WTC11 (cell line): ENCODE measurements at regions not wholly inside any gene's neighbourhood (a gene's known extent, or its start where the extent isn't known, plus 50 kb on each side); places are given as distances from the start of the nearest gene placed in this dataset.

Experiments
- ATAC-seq: fragments of 200-7000 bp; cut with Tn5 transposase; 2 replicates; pipeline ENCODE4 v1.10.0; 2021; ENCODE audit warnings: mild to moderate bottlenecking, moderate library complexity
- CTCF ChIA-PET: fragments of 300-600 bp; sonication (Branson Sonifier 250); formaldehyde crosslinking; loops from one replicate; lab custom pipeline; 2021; ENCODE audit warnings: antibody characterized with exemption; lab: Charles Lee
- POLR2A ChIA-PET: fragments of 350-600 bp; sonication (Branson Sonifier 250); formaldehyde crosslinking; loops from one replicate; lab custom pipeline; 2021; ENCODE audit warnings: antibody characterized with exemption; lab: Charles Lee
- DNase-seq: peaks from one replicate; pipeline ENCODE4 v3.0.0; 2021; ENCODE audit warnings: low spot score
- H3K27ac Mint-ChIP-seq: 2 replicates; pipeline ENCODE4 v1.8.0; 2021; ENCODE audit warnings: mixed read lengths
- H3K27me3 Mint-ChIP-seq: 2 replicates; pipeline ENCODE4 v1.8.0; 2021; ENCODE audit warnings: low read depth, mild to moderate bottlenecking, moderate library complexity, mixed read lengths
- H3K36me3 Mint-ChIP-seq: 2 replicates; pipeline ENCODE4 v1.8.0; 2021; ENCODE audit warnings: mixed read lengths
- H3K4me1 Mint-ChIP-seq: 2 replicates; pipeline ENCODE4 v1.8.0; 2022; ENCODE audit warnings: mixed read lengths
- H3K4me3 Mint-ChIP-seq: 2 replicates; pipeline ENCODE4 v1.8.0; 2021; ENCODE audit warnings: mild to moderate bottlenecking, moderate library complexity, mixed read lengths
- H3K9me3 Mint-ChIP-seq: 2 replicates; pipeline ENCODE4 v1.8.0; 2021; ENCODE audit warnings: mixed read lengths
- ARID4B ChIP-seq: sonication (generic); formaldehyde crosslinking; IDR thresholded peaks from 2 replicates; pipeline ENCODE4 v1.8.0; 2023; ENCODE audit warnings: missing genetic modification reagents, mild to moderate bottlenecking, borderline replicate concordance
- ATF3 ChIP-seq: sonication (generic); formaldehyde crosslinking; conservative IDR thresholded peaks from 2 replicates; pipeline ENCODE4 v1.8.1; 2022; ENCODE audit warnings: mild to moderate bottlenecking, missing genetic modification reagents
- CREB1 ChIP-seq: sonication (generic); formaldehyde crosslinking; IDR thresholded peaks from 2 replicates; pipeline ENCODE4 v1.8.0; 2023; ENCODE audit warnings: mild to moderate bottlenecking, missing genetic modification reagents
- CTCF ChIP-seq: fragments of 200-600 bp; IDR thresholded peaks from 2 replicates; pipeline ENCODE4 v1.8.0; 2022; ENCODE audit warnings: antibody characterized with exemption
- ESRRA ChIP-seq: sonication (generic); formaldehyde crosslinking; IDR thresholded peaks from 2 replicates; pipeline ENCODE4 v1.8.1; 2022; ENCODE audit warnings: mild to moderate bottlenecking, missing genetic modification reagents, borderline replicate concordance
- GRHL2 ChIP-seq: fragments of 250-450 bp; sonication (Bioruptor Pico); IDR thresholded peaks from 2 replicates; pipeline ENCODE4 v1.8.0; 2022; ENCODE audit warnings: mild to moderate bottlenecking, moderate library complexity; ENCODE audit not compliant: insufficient replicate concordance, severe bottlenecking
- JAZF1 ChIP-seq: fragments of 250-450 bp; sonication (Bioruptor Pico); IDR thresholded peaks from 2 replicates; pipeline ENCODE4 v1.9.0; 2021; ENCODE audit warnings: moderate library complexity, mild to moderate bottlenecking, inconsistent platforms
- JUN ChIP-seq: sonication (generic); formaldehyde crosslinking; IDR thresholded peaks from 2 replicates; pipeline ENCODE4 v1.8.0; 2023; ENCODE audit warnings: mild to moderate bottlenecking, missing genetic modification reagents
- KAT7 ChIP-seq: sonication (generic); formaldehyde crosslinking; IDR thresholded peaks from 2 replicates; pipeline ENCODE4 v1.8.1; 2023; ENCODE audit warnings: missing genetic modification reagents, mild to moderate bottlenecking, borderline replicate concordance
- MAX ChIP-seq: sonication (generic); formaldehyde crosslinking; IDR thresholded peaks from 2 replicates; pipeline ENCODE4 v1.8.0; 2022; ENCODE audit warnings: mild to moderate bottlenecking, missing genetic modification reagents
- MXD4 ChIP-seq: fragments of 250-450 bp; sonication (Bioruptor Pico); IDR thresholded peaks from 2 replicates; pipeline ENCODE4 v1.8.0; 2021; ENCODE audit warnings: mild to moderate bottlenecking, moderate library complexity, borderline replicate concordance
- NFE2L1 ChIP-seq: sonication (generic); formaldehyde crosslinking; IDR thresholded peaks from 2 replicates; pipeline ENCODE4 v1.8.1; 2023; ENCODE audit warnings: missing genetic modification reagents
- NR2C2 ChIP-seq: sonication (generic); formaldehyde crosslinking; IDR thresholded peaks from 2 replicates; pipeline ENCODE4 v1.8.0; 2022; ENCODE audit warnings: mild to moderate bottlenecking, missing genetic modification reagents
- SP1 ChIP-seq: sonication (generic); formaldehyde crosslinking; conservative IDR thresholded peaks from 2 replicates; pipeline ENCODE4 v1.8.1; 2022; ENCODE audit warnings: missing genetic modification reagents
- TP53 ChIP-seq: sonication (generic); formaldehyde crosslinking; IDR thresholded peaks from 2 replicates; pipeline ENCODE4 v1.8.1; 2023; ENCODE audit warnings: mild to moderate bottlenecking, missing genetic modification reagents
- USF1 ChIP-seq: sonication (generic); formaldehyde crosslinking; IDR thresholded peaks from 2 replicates; pipeline ENCODE4 v1.8.0; 2022; ENCODE audit warnings: mild to moderate bottlenecking, missing genetic modification reagents
- ZNF232 ChIP-seq: sonication (generic); formaldehyde crosslinking; IDR thresholded peaks from 2 replicates; pipeline ENCODE4 v1.8.0; 2022; ENCODE audit warnings: mild to moderate bottlenecking, missing genetic modification reagents
- ZNF396 ChIP-seq: fragments of 250-450 bp; sonication (Bioruptor Pico); IDR thresholded peaks from 2 replicates; pipeline ENCODE4 v1.8.0; 2021; ENCODE audit warnings: mild to moderate bottlenecking, moderate library complexity, borderline replicate concordance

- ATAC-seq (no peak), DNase-seq (no peak)
- Mint-ChIP-seq H3K9me3 (no peaks in the 10 kb centered on the region), H3K36me3 (no peaks in the 10 kb centered on the region), H3K4me1 (peaks cover 26% of the 10 kb centered on the region), H3K4me3 (no peak overlapping the region), H3K27ac (no peak overlapping the region), H3K27me3 (peaks cover 9% of the 10 kb centered on the region; the same call in 1 of the 2 replicates)
- TF ChIP-seq ATF3 (no peak), GRHL2 (CRISPR knock-in tag) (no peak), CTCF (no peak)
- ChIA-PET POLR2A (no interaction called here), CTCF (no interaction called here)
Observed at GRCh38 chrX:121336831-121337421, 289.5 kb downstream of the GLUD2 start.

DNA sequence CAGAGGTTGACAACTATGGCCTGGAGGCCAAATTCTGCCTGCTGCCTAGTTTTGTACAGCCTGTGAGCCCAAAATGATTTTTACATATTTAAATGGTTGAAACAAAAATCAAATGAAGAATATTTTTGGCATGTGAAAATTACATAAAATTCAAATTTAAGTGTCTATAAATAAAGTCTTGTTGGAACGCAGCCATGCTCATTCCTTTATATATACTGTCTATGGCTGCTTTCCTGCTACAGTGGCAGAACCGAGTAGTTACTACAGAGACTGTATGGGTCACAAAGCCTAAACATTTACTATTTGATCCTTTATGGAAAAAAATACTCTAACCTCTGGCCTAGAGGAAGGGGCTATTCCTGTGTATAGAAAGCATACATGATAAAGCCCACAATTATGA, 290.4 kb downstream of the GLUD2 start:
- no peak for DNase-seq
- ChIA-PET CTCF (no interaction called here), POLR2A (no interaction called here)
- no peak for TF ChIP-seq JUN (CRISPR knock-in tag)
- no peak for TF ChIP-seq CTCF
- Mint-ChIP-seq H3K27me3 (peaks cover 17% of the 10 kb centered on the region), H3K9me3 (no peaks in the 10 kb centered on the region), H3K36me3 (no peaks in the 10 kb centered on the region), H3K4me3 (no peak overlapping the region), H3K4me1 (peaks cover 26% of the 10 kb centered on the region), H3K27ac (no peak overlapping the region)
- ATAC-seq: no peak

GRCh38 chrX:121349263-121349662, 301.9 kb downstream of the GLUD2 start:
- peaks cover 51% of the 10 kb centered on the region for H3K4me1 Mint-ChIP-seq
- peaks cover 22% of the 10 kb centered on the region for H3K27me3 Mint-ChIP-seq
- TF ChIP-seq ZNF232 (no peak), ZNF396 (CRISPR knock-in tag) (no peak), TP53 (CRISPR knock-in tag) (no peak), SP1 (no peak), MAX (CRISPR knock-in tag) (no peak), CREB1 (CRISPR knock-in tag) (no peak), NR2C2 (CRISPR knock-in tag) (no peak), MXD4 (no peak), KAT7 (CRISPR knock-in tag) (no peak), USF1 (CRISPR knock-in tag) (no peak), JAZF1 (CRISPR knock-in tag) (no peak), NFE2L1 (CRISPR knock-in tag) (no peak), ARID4B (CRISPR knock-in tag) (no peak), ESRRA (CRISPR knock-in tag) (no peak)
- no peak overlapping the region for H3K4me3 Mint-ChIP-seq
- H3K9me3 Mint-ChIP-seq: 0 out of 2 replicates have a peak, but pooled peaks cover 6% of the 10 kb centered on the region
- peaks cover 6% of the 10 kb centered on the region; the same call in 1 of the 2 replicates for H3K36me3 Mint-ChIP-seq
- ChIA-PET POLR2A (no interaction called here), CTCF (no interaction called here)
- no peak overlapping the region for H3K27ac Mint-ChIP-seq
- no peak for DNase-seq
- no peak for ATAC-seq
